ENCODE measurements at regions not wholly inside any gene's neighbourhood (a gene's known extent, or its start where the extent isn't known, plus 50 kb on each side); places are given as distances from the start of the nearest gene placed in this dataset.

DNA sequence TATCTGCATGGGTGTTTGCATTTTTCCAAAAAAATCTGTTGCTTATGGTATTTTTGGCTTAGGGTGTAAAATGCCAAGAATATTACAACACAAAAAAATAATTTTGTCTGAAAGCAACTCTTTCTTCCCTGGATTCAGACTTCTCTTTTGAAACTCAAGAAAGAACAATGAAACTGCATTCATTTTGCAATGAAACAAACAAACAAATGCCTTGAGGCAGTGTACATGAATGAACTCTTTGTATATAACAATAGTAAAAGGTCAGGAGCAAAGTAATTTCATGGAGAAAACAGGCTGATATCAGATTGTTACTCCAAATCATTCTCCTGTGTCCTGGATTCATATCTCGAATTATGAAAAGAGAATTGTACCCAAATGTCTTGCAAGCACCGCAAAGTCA, 301.6 kb upstream of the CDH20 start:
- TF ChIP-seq EZH2 (IDR thresholded peaks at IDR 0.05; ENCODE audit: insufficient read depth, low read length): no peak
- TF ChIP-seq, protein P1, sequence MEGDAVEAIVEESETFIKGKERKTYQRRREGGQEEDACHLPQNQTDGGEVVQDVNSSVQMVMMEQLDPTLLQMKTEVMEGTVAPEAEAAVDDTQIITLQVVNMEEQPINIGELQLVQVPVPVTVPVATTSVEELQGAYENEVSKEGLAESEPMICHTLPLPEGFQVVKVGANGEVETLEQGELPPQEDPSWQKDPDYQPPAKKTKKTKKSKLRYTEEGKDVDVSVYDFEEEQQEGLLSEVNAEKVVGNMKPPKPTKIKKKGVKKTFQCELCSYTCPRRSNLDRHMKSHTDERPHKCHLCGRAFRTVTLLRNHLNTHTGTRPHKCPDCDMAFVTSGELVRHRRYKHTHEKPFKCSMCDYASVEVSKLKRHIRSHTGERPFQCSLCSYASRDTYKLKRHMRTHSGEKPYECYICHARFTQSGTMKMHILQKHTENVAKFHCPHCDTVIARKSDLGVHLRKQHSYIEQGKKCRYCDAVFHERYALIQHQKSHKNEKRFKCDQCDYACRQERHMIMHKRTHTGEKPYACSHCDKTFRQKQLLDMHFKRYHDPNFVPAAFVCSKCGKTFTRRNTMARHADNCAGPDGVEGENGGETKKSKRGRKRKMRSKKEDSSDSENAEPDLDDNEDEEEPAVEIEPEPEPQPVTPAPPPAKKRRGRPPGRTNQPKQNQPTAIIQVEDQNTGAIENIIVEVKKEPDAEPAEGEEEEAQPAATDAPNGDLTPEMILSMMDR (IDR thresholded peaks at IDR 0.05; ENCODE audit: insufficient read depth, low read depth, low read length): no peak

Measured in astrocyte (in vitro differentiated cells and primary cell).